ENCODE measurements at regions not wholly inside any gene's neighbourhood (a gene's known extent, or its start where the extent isn't known, plus 50 kb on each side); places are given as distances from the start of the nearest gene placed in this dataset.

GRCh38 chr6:27791182-27791943 lies 120.8 kb downstream of the OR2B2 start (continued):
- TF ChIP-seq, protein P1, sequence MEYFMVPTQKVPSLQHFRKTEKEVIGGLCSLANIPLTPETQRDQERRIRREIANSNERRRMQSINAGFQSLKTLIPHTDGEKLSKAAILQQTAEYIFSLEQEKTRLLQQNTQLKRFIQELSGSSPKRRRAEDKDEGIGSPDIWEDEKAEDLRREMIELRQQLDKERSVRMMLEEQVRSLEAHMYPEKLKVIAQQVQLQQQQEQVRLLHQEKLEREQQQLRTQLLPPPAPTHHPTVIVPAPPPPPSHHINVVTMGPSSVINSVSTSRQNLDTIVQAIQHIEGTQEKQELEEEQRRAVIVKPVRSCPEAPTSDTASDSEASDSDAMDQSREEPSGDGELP (IDR thresholded peaks at IDR 0.05; ENCODE audit: borderline replicate concordance, low read depth), result no peak
- TF ChIP-seq ZNF24 (IDR thresholded peaks at IDR 0.05) (peak; percentile 96), ZNF382 (CRISPR knock-in tag; IDR thresholded peaks at IDR 0.05; ENCODE audit: borderline replicate concordance) (no peak), ZSCAN20 (CRISPR knock-in tag; IDR thresholded peaks at IDR 0.05; ENCODE audit: borderline replicate concordance) (no peak; the same call in 1 of the 2 replicates), PCBP1 (IDR thresholded peaks at IDR 0.05; ENCODE audit: borderline replicate concordance, low read depth, low read length) (no peak), ZNF720 (CRISPR knock-in tag; IDR thresholded peaks at IDR 0.05) (no peak), HDAC1 (CRISPR knock-in tag; IDR thresholded peaks at IDR 0.05) (peak; percentile 34; the same call in 1 of the 2 replicates), ZNF572 (CRISPR knock-in tag; IDR thresholded peaks at IDR 0.05) (0 out of 2 replicates have a peak, but pooled peaks have one; percentile 53), RBAK (CRISPR knock-in tag; IDR thresholded peaks at IDR 0.05) (peak; percentile 49; the same call in 1 of the 2 replicates), TOPORS (CRISPR knock-in tag; IDR thresholded peaks at IDR 0.05) (no peak), SALL2 (CRISPR knock-in tag; IDR thresholded peaks at IDR 0.05) (no peak), HES4 (CRISPR knock-in tag; IDR thresholded peaks at IDR 0.05; ENCODE audit: borderline replicate concordance) (no peak), ZKSCAN8 (CRISPR knock-in tag; IDR thresholded peaks at IDR 0.05; ENCODE audit: borderline replicate concordance) (peak; percentile 54; the same call in 1 of the 2 replicates), MXD4 (CRISPR knock-in tag; IDR thresholded peaks at IDR 0.05) (0 out of 2 replicates have a peak, but pooled peaks have one; percentile 2), AHDC1 (CRISPR knock-in tag; IDR thresholded peaks at IDR 0.05; ENCODE audit: borderline replicate concordance) (0 out of 2 replicates have a peak, but pooled peaks have one; percentile 37), MIXL1 (CRISPR knock-in tag; IDR thresholded peaks at IDR 0.05) (0 out of 2 replicates have a peak, but pooled peaks have one; percentile 48), CC2D1A (CRISPR knock-in tag; IDR thresholded peaks at IDR 0.05) (0 out of 2 replicates have a peak, but pooled peaks have one; percentile 29)
- TF ChIP-seq, protein P2, sequence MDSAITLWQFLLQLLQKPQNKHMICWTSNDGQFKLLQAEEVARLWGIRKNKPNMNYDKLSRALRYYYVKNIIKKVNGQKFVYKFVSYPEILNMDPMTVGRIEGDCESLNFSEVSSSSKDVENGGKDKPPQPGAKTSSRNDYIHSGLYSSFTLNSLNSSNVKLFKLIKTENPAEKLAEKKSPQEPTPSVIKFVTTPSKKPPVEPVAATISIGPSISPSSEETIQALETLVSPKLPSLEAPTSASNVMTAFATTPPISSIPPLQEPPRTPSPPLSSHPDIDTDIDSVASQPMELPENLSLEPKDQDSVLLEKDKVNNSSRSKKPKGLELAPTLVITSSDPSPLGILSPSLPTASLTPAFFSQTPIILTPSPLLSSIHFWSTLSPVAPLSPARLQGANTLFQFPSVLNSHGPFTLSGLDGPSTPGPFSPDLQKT (CRISPR knock-in tag; IDR thresholded peaks at IDR 0.05; ENCODE audit: borderline replicate concordance), result no peak
- TF ChIP-seq, protein P3, sequence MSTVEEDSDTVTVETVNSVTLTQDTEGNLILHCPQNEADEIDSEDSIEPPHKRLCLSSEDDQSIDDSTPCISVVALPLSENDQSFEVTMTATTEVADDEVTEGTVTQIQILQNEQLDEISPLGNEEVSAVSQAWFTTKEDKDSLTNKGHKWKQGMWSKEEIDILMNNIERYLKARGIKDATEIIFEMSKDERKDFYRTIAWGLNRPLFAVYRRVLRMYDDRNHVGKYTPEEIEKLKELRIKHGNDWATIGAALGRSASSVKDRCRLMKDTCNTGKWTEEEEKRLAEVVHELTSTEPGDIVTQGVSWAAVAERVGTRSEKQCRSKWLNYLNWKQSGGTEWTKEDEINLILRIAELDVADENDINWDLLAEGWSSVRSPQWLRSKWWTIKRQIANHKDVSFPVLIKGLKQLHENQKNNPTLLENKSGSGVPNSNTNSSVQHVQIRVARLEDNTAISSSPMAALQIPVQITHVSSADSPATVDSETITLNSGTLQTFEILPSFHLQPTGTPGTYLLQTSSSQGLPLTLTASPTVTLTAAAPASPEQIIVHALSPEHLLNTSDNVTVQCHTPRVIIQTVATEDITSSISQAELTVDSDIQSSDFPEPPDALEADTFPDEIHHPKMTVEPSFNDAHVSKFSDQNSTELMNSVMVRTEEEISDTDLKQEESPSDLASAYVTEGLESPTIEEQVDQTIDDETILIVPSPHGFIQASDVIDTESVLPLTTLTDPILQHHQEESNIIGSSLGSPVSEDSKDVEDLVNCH (CRISPR knock-in tag; IDR thresholded peaks at IDR 0.05), result no peak

Measured in HepG2 (cell line).